Peyer's patch (tissue), 4 donors: ENCODE measurements at regions not wholly inside any gene's neighbourhood (a gene's known extent, or its start where the extent isn't known, plus 50 kb on each side); places are given as distances from the start of the nearest gene placed in this dataset.
A peak's percentile ranks its signal among the peaks of the same experiment; 100 is the strongest.

Experiments
- DNase-seq, 3 donors: peaks; one replicate each; pipeline ENCODE4 v3.0.0-alpha.2; 2017 to 2019
- H3K27ac ChIP-seq, 4 donors: fragments of 200-600 bp; sonication (generic); one replicate each; pipeline ENCODE4 v1.5.1; 2016 to 2019
- H3K27me3 ChIP-seq, 2 donors: fragments of 200-600 bp; sonication (generic); one replicate each; pipeline ENCODE4 v1.5.1; 2019
- H3K36me3 ChIP-seq, 3 donors: fragments of 200-600 bp; sonication (generic); one replicate each; pipeline ENCODE4 v1.5.1; 2016 to 2019
- H3K4me1 ChIP-seq, 4 donors: fragments of 200-600 bp; sonication (generic); one replicate each; pipeline ENCODE4 v1.5.1; 2016 to 2019
- H3K4me3 ChIP-seq, 4 donors: fragments of 200-600 bp; sonication (generic); 1 replicate in 3 of 4; 2 replicates in 1 of 4; pipeline ENCODE4 v1.5.1; 2016 to 2019; ENCODE audit warnings: mild to moderate bottlenecking in 1 of 4
- H3K9me3 ChIP-seq, 4 donors: fragments of 200-600 bp; sonication (generic); one replicate each; pipeline ENCODE4 v1.5.1; 2016 to 2019; ENCODE audit warnings: mild to moderate bottlenecking in 1 of 4
- POLR2A ChIP-seq, 2 donors: fragments of 450-650 bp; IDR thresholded peaks; one replicate each; pipeline ENCODE4 v1.5.1; 2017; ENCODE audit warnings: antibody characterized with exemption in 2 of 2, mild to moderate bottlenecking in 2 of 2, moderate library complexity in 2 of 2
- TF ChIP-seq, protein P1 (sequence below), 6 experiments: fragments of 450-650 bp in 4 of 6; fragments of 200-600 bp in 2 of 6; sonication (generic) in 1 of 6; IDR thresholded peaks; one replicate each; pipeline ENCODE4 v1.5.1; 2017 to 2019; ENCODE audit warnings: antibody characterized with exemption in 6 of 6, mild to moderate bottlenecking in 3 of 6, moderate library complexity in 1 of 6

DNA sequence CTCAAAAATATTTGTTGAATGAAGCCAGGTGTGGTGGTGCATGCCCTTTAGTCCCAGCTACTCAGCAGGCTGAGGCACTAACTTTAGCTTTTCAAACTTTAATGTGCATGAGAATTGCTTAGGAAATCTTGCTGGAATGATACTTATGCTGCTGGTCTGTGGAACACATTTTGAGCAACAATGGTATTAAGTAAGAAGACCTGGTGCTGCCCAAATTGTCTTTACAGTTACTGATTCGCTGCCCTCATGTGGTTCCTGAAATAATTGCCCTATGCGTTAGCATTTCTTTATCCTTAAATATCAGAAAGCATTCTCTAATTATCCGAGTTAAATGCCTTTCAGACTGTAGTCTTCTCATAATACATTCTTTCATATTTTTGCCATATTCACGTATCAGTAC lies 76.0 kb upstream of the SESTD1 start:
- Histone ChIP-seq H3K4me1 (peaks cover 0 to 5% (median 0%) of the 10 kb centered on the region in 4 donors), H3K9me3 (no peaks in the 10 kb centered on the region), H3K27me3 (no peaks in the 10 kb centered on the region), H3K27ac (no peak overlapping the region), H3K36me3 (no peaks in the 10 kb centered on the region), H3K4me3 (no peak overlapping the region)
- TF ChIP-seq, protein P1, sequence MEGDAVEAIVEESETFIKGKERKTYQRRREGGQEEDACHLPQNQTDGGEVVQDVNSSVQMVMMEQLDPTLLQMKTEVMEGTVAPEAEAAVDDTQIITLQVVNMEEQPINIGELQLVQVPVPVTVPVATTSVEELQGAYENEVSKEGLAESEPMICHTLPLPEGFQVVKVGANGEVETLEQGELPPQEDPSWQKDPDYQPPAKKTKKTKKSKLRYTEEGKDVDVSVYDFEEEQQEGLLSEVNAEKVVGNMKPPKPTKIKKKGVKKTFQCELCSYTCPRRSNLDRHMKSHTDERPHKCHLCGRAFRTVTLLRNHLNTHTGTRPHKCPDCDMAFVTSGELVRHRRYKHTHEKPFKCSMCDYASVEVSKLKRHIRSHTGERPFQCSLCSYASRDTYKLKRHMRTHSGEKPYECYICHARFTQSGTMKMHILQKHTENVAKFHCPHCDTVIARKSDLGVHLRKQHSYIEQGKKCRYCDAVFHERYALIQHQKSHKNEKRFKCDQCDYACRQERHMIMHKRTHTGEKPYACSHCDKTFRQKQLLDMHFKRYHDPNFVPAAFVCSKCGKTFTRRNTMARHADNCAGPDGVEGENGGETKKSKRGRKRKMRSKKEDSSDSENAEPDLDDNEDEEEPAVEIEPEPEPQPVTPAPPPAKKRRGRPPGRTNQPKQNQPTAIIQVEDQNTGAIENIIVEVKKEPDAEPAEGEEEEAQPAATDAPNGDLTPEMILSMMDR (IDR thresholded peaks at IDR 0.05) = peak in 3 of 6 experiments; percentile 32 to 65 (median 39)
- no peak for TF ChIP-seq POLR2A (IDR thresholded peaks at IDR 0.05)
- DNase-seq = no peak

DNA sequence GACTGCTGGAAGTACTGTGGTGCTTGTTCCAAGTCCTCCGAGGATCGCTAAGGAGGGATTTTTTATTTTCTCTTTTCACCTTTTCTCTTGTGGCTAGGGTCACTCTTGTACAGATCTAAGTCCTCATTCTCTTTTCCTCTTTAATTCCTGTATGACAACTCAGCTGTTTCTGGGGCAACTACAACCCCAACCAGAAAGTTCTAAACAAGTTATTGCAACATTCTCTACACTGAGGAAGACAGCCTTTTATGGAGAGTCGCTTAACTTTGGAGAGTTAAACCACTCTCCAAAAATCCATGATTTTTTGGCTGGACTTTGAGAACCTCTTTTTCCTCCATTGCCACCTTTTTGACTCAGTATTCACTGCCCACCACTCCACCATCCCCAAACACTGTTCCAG lies 74.0 kb upstream of the SESTD1 start:
- no peak overlapping the region for H3K4me3 ChIP-seq
- no peaks in the 10 kb centered on the region for H3K27me3 ChIP-seq
- H3K36me3 ChIP-seq = no peaks in the 10 kb centered on the region
- no peaks in the 10 kb centered on the region for H3K4me1 ChIP-seq
- H3K9me3 ChIP-seq = no peaks in the 10 kb centered on the region
- H3K27ac ChIP-seq = peak overlapping the region in 1 of 4 donors; percentile 42
- DNase-seq = no peak
- no peak for TF ChIP-seq POLR2A (IDR thresholded peaks at IDR 0.05)
- TF ChIP-seq, protein P1 (IDR thresholded peaks at IDR 0.05) = no peak

DNA sequence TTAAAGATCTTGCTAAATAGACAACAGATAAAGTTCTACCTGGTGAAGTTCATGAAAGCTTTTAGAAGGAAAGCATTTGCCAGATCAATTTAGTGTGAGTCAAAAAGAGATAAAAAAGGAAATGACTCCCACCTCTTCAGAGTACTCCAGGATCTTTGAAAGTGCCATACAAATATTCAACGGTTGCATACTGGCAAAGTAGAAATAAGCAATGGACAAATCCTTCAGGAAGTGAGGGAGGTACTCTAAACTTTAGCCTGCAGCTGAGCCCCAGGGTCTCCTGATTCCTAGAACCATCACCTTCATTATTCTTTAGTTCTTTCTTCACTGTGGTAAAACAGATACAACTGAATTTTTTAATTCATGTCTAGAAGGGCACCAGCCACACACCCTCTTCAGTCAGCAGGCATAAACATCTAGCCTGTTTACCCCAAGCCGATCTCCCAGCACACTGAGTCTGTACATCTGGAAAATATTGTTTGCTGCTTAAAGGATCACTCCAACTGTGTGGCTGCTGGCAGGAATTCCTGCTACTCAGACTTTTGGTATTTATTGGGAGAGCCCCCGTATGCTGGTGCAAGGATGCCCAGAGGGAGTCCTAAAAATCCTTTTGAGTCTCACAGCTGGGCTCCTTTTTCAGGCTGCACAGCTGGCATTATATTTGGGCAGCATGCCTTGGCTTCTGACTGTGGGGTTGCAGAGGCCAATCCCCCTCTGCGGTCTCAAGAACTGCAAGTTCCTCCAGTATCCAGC lies 72.3 kb upstream of the SESTD1 start:
- H3K27ac ChIP-seq = no peak overlapping the region

GRCh38 chr2:179335732-179336131 lies 71.1 kb upstream of the SESTD1 start:
- no peaks in the 10 kb centered on the region for H3K9me3 ChIP-seq
- no peak overlapping the region for H3K27ac ChIP-seq
- H3K27me3 ChIP-seq = no peaks in the 10 kb centered on the region
- no peaks in the 10 kb centered on the region for H3K36me3 ChIP-seq
- no peaks in the 10 kb centered on the region for H3K4me1 ChIP-seq
- no peak for TF ChIP-seq POLR2A (IDR thresholded peaks at IDR 0.05)
- TF ChIP-seq, protein P1 (IDR thresholded peaks at IDR 0.05) = no peak
- no peak for DNase-seq
- H3K4me3 ChIP-seq = no peak overlapping the region

More for the DNA sequence above, 72.3 kb upstream of the SESTD1 start:
- Histone ChIP-seq H3K4me3 (no peak overlapping the region), H3K9me3 (no peaks in the 10 kb centered on the region), H3K27me3 (no peaks in the 10 kb centered on the region), H3K36me3 (no peaks in the 10 kb centered on the region), H3K4me1 (no peaks in the 10 kb centered on the region)
- no peak for DNase-seq
- TF ChIP-seq, protein P1 (IDR thresholded peaks at IDR 0.05) = no peak
- no peak for TF ChIP-seq POLR2A (IDR thresholded peaks at IDR 0.05)

GRCh38 chr2:179332903-179333302 lies 68.3 kb upstream of the SESTD1 start:
- Histone ChIP-seq H3K36me3 (no peaks in the 10 kb centered on the region), H3K27me3 (no peaks in the 10 kb centered on the region), H3K4me1 (no peaks in the 10 kb centered on the region), H3K9me3 (no peaks in the 10 kb centered on the region), H3K4me3 (no peak overlapping the region), H3K27ac (no peak overlapping the region)
- TF ChIP-seq, protein P1 (IDR thresholded peaks at IDR 0.05) = no peak
- no peak for TF ChIP-seq POLR2A (IDR thresholded peaks at IDR 0.05)
- no peak for DNase-seq
